ENCODE measurements at regions not wholly inside any gene's neighbourhood (a gene's known extent, or its start where the extent isn't known, plus 50 kb on each side); places are given as distances from the start of the nearest gene placed in this dataset.

DNA sequence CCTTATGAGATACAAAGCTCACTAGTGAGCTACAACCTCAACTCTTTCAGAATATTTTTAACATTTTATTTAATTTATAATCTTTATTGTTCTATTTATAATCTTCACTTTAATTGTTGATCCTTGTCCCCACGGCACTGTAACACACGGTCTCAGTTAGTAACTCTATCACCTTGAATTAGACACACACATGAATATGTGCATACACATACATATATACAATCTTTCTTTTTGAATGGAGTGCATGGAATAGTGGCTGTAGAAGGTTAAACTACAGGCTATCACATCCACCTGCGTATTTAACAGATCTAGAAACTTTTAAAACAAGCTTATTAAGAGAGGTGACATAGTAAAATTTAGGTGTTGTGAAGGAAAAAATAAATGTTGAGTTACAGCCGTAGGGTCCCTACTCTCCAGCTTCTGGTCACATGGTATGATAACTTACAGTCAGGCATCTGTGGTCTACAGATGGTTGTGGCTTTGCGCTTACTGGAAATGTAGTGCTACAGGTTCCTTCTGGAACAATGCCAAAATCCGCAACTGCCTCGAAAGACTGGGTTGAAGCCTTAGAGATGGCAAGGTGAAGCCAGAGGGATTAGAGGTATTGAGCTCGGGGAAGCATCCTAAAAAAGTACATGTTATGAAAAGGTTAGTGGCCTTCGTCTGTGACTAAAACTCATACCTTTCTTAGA lies 1324.1 kb upstream of the SLC39A10 start:
- H3K36me3 ChIP-seq: no peaks in the 10 kb centered on the region
- no peaks in the 10 kb centered on the region for H3K4me1 ChIP-seq (ENCODE audit: low read depth)
- H3K27ac ChIP-seq: no peak overlapping the region
- DNase-seq (ENCODE audit: low read depth in 1 of 2, low spot score in 1 of 2): no peak
- no peak overlapping the region for H3K4me3 ChIP-seq
- no peaks in the 10 kb centered on the region for H3K9me3 ChIP-seq (ENCODE audit: low read depth)
- TF ChIP-seq, protein P1, sequence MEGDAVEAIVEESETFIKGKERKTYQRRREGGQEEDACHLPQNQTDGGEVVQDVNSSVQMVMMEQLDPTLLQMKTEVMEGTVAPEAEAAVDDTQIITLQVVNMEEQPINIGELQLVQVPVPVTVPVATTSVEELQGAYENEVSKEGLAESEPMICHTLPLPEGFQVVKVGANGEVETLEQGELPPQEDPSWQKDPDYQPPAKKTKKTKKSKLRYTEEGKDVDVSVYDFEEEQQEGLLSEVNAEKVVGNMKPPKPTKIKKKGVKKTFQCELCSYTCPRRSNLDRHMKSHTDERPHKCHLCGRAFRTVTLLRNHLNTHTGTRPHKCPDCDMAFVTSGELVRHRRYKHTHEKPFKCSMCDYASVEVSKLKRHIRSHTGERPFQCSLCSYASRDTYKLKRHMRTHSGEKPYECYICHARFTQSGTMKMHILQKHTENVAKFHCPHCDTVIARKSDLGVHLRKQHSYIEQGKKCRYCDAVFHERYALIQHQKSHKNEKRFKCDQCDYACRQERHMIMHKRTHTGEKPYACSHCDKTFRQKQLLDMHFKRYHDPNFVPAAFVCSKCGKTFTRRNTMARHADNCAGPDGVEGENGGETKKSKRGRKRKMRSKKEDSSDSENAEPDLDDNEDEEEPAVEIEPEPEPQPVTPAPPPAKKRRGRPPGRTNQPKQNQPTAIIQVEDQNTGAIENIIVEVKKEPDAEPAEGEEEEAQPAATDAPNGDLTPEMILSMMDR (IDR thresholded peaks at IDR 0.05; ENCODE audit: low read depth, low read length): no peak
- H3K27me3 ChIP-seq: no peaks in the 10 kb centered on the region

DNA sequence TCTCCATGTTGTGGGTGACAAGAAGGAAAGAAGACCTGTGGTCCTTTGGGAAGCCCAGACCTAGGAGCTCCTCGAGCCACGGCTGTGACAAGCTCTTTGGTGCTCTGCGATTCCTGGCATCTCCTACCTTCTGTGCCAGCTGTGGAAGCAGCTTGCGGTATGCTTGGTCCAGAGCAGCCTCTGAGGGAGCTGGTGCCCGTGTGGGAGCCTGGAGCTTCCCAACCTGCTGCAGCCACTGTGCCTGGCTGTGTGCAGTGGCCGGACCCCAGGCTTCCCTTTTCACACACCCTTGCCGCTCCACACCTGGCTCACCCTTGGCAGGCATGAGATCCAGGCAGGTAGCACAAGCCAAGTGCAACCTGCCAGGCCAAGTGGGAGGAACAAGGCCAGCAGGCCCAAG lies 1328.6 kb upstream of the SLC39A10 start:
- no peaks in the 10 kb centered on the region for H3K27me3 ChIP-seq
- no peak overlapping the region for H3K4me3 ChIP-seq
- DNase-seq (ENCODE audit: low read depth in 1 of 2, low spot score in 1 of 2): no peak
- no peaks in the 10 kb centered on the region for H3K4me1 ChIP-seq (ENCODE audit: low read depth)
- no peaks in the 10 kb centered on the region for H3K36me3 ChIP-seq
- H3K9me3 ChIP-seq (ENCODE audit: low read depth): no peaks in the 10 kb centered on the region
- H3K27ac ChIP-seq: no peak overlapping the region
- TF ChIP-seq, protein P1 (IDR thresholded peaks at IDR 0.05; ENCODE audit: low read depth, low read length): no peak

DNA sequence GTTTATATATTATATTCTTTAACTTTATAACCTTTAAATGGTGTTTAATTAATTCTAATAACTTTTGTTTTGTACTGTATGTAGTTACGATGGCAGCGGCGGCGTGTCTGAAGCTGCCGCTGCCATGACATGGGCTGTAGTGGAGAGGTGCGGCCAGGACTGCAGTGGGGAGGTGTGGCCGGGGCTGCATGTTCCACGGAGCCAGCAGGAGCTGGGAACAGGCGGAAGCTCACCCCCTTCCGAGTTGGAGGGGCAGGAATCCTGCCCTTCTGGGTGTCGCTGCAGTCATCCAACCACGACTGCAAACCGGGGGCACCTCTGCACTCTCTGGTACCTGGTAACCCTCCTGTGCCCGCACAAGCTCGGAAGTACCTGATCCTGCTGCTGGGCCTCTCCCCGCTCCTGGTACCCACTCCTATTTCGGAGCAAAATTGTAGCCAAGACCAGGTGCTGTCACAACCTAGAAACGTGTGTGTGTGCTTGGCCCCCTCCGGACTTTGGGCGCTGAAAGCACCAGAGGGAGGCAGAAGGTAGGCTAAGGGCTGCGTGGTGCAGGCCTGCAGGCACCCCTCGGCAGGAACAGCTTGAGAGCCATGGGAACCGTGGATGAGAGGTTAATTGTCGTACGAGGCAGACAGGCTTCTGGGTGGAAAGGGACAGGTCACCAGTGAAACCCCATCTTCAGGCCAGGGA lies 1329.7 kb upstream of the SLC39A10 start:
- Histone ChIP-seq H3K27ac (no peak overlapping the region), H3K36me3 (no peaks in the 10 kb centered on the region), H3K27me3 (no peaks in the 10 kb centered on the region), H3K4me3 (no peak overlapping the region), H3K4me1 (ENCODE audit: low read depth) (no peaks in the 10 kb centered on the region), H3K9me3 (ENCODE audit: low read depth) (no peaks in the 10 kb centered on the region)
- no peak for DNase-seq (ENCODE audit: low read depth in 1 of 2, low spot score in 1 of 2)
- TF ChIP-seq, protein P1 (IDR thresholded peaks at IDR 0.05; ENCODE audit: low read depth, low read length): no peak

DNA sequence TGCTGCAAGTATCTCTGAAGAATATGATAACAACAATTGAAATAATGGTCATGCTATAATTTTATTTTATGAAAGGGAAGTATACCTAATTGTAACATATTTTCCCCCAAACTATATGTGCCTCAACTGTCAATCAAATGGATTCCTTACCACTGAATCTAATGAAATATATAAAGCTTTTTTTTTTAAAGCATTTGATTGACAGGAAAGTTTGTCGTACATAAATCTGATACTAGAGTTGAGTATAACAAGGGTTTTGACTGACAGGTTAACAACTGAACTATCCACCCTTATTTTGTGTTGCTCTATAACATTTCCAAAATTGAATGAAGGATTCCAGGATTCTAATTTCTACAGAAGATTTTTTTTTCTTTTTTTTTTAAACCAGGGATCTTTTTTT lies 1333.3 kb upstream of the SLC39A10 start:
- DNase-seq (ENCODE audit: low read depth in 1 of 2, low spot score in 1 of 2): no peak
- Histone ChIP-seq H3K36me3 (no peaks in the 10 kb centered on the region), H3K27ac (no peak overlapping the region), H3K27me3 (no peaks in the 10 kb centered on the region), H3K9me3 (ENCODE audit: low read depth) (no peaks in the 10 kb centered on the region), H3K4me3 (no peak overlapping the region), H3K4me1 (ENCODE audit: low read depth) (no peaks in the 10 kb centered on the region)
- TF ChIP-seq, protein P1 (IDR thresholded peaks at IDR 0.05; ENCODE audit: low read depth, low read length): no peak

DNA sequence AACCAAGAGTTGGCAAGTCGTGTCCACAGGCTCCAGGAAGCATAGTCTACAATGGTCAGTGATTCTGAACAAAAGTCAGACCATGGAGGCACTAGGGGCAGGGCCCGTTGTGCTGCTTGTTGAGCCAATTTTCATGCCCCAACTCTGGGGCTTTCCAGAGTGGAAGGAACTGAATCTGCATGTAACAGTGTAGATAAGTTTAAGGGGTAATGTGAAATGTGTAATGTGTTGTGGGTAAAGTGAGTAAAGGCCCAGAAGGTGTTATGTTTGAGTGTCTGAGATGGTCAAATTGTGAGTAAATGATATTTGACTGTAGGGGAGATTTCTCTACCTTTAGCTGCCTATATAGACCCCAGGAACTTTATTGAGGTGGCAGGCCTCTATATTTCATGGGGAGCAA lies 1336.5 kb upstream of the SLC39A10 start:
- TF ChIP-seq, protein P1 (IDR thresholded peaks at IDR 0.05; ENCODE audit: low read depth, low read length): no peak

More for the DNA sequence above, 1336.5 kb upstream of the SLC39A10 start:
- Histone ChIP-seq H3K27me3 (no peaks in the 10 kb centered on the region), H3K36me3 (no peaks in the 10 kb centered on the region), H3K4me1 (ENCODE audit: low read depth) (no peaks in the 10 kb centered on the region), H3K27ac (no peak overlapping the region), H3K4me3 (no peak overlapping the region), H3K9me3 (ENCODE audit: low read depth) (no peaks in the 10 kb centered on the region)
- no peak for DNase-seq (ENCODE audit: low read depth in 1 of 2, low spot score in 1 of 2)
